SU-DHL-6 (cell line): ENCODE measurements at regions not wholly inside any gene's neighbourhood (a gene's known extent, or its start where the extent isn't known, plus 50 kb on each side); places are given as distances from the start of the nearest gene placed in this dataset.

Source experiments
- EZH2phosphoT487 ChIP-seq: fragments of 200-600 bp; sonication (generic), shearing (Covaris generic); conservative IDR thresholded peaks from 2 replicates; pipeline ENCODE4 v1.6.1; 2018; ENCODE audit warnings: mild to moderate bottlenecking, antibody characterized with exemption, low read length, moderate library complexity, mixed read lengths
- TF ChIP-seq, protein P1 (sequence below): fragments of 200-600 bp; sonication (generic); IDR thresholded peaks from one replicate; pipeline ENCODE4 v1.5.1; 2017; ENCODE audit warnings: antibody characterized with exemption, mild to moderate bottlenecking, low read length, moderate library complexity; ENCODE audit not compliant: insufficient read depth, poor library complexity, severe bottlenecking

DNA sequence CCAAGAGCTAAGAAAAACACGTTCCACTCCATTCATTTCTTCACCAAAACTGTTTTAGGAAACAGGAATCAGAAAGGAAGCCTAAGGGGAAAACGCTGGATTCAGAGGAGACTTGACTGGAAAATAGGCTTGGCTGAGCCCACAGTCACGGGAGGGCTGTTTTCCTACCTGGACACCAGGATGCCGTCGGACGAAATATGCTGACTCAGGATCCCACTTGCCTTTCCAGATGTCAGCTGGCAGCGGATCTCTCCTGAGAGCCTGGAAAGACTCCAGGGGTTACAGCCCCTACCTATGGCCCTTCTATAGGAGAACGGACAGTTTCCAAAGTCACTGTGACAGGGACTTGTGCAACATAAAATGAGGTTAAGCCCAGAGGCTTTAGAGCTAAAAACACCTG lies 245.1 kb downstream of the C16orf95 start:
- TF ChIP-seq, protein P1, sequence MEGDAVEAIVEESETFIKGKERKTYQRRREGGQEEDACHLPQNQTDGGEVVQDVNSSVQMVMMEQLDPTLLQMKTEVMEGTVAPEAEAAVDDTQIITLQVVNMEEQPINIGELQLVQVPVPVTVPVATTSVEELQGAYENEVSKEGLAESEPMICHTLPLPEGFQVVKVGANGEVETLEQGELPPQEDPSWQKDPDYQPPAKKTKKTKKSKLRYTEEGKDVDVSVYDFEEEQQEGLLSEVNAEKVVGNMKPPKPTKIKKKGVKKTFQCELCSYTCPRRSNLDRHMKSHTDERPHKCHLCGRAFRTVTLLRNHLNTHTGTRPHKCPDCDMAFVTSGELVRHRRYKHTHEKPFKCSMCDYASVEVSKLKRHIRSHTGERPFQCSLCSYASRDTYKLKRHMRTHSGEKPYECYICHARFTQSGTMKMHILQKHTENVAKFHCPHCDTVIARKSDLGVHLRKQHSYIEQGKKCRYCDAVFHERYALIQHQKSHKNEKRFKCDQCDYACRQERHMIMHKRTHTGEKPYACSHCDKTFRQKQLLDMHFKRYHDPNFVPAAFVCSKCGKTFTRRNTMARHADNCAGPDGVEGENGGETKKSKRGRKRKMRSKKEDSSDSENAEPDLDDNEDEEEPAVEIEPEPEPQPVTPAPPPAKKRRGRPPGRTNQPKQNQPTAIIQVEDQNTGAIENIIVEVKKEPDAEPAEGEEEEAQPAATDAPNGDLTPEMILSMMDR: no peak
- no peak for TF ChIP-seq EZH2phosphoT487
